Left renal cortex interstitium (tissue), 4 donors: ENCODE measurements at regions not wholly inside any gene's neighbourhood (a gene's known extent, or its start where the extent isn't known, plus 50 kb on each side); places are given as distances from the start of the nearest gene placed in this dataset.
"Not testable (repeated sequence)": the region's sequence is repeated elsewhere in the genome, so short reads cannot be mapped to it uniquely, and the experiment has no call there.

Experiments
- DNase-seq, 4 donors: peaks; one replicate each; pipeline ENCODE4 v3.0.0-alpha.2; 2013; ENCODE audit warnings: low read depth in 4 of 4, low spot score in 2 of 4, missing footprints in 1 of 4

DNA sequence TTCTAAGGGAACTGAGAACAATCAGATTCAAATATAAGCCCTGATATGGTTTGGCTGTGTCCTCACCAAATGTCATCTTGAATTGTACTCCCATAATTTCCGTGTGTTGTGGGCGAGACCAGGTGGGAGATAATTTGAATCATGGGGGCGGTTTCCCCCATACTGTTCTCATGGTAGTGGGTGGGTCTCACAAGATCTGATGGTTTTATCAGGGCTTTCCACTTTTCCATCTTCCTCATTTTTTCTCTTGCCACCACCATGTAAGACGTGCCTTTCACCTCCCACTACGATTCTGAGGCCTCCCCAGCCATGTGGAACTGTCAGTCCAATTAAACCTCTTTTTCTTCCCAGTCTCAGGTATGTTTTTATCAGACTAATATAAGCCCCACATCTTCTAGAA is 217.8 kb downstream of the ACKR3 start:
- DNase-seq = not testable (repeated sequence)

DNA sequence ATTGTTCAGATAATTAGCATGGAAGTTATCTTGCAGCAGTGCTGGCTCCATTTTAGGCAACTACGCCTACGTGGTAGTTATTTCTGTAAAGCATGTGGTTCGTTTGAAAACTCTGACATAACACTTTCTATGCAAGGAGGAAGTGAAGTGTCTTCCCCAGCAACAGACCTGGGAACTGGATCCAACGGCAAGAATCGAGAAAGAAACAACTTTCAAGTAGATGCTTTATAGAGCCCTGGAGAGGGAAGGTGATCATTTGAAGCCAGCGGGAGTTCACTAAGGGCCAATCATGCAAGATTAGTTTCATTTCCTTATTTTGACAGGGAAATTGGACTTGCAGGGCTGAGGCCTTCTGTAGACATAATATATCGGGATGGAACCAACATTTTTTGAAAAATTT is 218.3 kb downstream of the ACKR3 start:
- no peak for DNase-seq

DNA sequence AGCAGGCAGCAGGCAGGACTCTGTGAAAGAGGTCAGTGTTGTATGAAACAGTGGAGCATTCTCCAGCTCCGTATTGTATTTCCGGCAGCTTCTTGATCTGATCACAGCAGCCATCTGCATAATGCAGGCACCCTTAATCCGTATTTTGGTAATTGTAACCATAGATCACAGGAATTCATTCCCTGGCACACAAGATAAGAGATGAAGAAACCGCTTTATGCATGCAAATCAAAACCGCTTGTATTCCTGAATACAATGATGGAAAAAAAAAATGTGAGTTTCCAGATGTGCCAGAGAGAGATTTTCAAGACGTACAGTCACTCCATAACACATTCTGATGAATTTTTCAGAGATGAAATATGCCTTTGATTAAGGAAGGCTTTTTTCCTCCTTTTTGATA is 221.3 kb downstream of the ACKR3 start:
- no peak for DNase-seq

DNA sequence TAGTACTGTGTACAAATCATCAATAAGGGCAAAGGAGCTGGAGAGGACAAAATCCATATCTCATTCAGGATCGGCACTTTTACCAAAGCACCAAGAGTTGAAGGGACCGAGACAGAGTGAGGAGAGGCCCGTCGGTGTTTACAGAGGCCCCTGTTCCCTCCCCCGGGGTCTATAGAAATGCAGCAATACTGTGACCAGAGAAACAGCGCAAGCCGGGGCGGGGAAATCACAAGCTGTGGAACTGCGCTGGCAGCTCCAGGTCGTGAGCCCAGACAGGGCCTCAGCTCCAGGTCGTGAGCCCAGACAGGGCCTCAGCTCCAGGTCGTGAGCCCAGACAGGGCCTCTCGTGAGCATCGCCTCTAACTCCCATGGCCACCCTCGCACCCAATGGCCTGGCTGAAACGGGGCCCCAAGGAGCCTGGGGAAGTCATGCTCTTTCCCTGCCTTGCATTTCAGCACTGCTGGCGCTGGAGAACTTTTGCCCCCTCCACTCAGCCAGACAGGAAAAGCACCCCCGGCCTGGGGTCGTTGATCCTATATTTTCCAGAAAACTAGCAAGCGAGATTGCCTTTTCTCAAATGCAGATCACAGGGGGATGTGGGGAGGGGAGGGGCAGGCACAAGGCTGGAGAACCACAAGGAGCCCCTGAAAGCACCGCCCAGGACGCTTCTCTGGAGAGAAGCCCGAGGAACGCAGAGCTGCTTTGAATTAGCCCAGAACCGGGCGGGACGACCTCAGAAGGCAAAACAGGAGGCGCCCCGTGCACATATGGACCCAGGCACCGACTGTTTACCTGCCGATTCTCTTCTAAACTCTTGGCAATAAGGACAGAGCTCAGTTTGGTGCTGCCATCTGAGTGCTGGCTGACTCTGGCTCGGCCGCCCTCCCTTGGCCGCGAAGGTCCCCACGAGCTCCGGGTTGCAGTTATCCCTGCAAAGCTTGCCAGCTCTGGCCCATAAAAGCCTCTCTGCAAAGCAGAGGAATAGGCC is 223.7 kb downstream of the ACKR3 start:
- DNase-seq = no peak

DNA sequence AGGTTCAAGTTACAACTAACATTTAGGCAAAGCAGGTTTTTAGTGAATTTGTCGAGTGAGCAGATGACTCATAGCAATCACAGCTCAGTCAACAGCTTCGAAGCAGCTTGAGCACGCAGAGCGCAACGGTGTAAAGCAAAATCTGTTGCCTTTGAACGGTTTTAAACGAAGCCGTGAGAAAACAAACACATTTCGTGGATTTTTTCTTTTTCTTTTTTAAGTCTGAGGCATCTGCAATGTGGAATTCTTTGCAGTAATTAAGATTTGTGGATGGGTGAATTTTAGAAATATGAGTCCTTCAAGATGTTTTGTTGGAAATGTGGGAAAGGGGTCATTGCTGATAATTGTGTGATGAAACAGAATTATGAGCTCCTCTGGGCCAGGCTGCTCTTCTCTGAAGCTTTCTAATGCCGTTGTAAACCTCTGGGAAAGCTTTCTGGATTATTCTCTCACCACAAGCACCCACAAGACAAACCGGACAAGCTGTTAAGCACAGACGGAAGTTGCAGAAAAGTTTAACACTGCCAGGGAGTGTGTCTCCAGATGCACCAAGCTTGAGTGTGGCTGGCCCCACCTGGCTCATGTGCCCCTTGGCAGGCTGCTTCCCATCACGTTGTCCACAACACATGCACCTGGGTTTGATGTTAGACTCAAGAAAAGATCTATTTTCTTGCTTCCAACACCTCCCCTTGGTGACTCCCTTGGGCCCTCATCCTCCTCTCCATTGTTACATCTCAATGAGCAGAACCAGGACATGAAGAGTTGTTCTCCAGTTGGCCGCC is 224.7 kb downstream of the ACKR3 start:
- DNase-seq = no peak

DNA sequence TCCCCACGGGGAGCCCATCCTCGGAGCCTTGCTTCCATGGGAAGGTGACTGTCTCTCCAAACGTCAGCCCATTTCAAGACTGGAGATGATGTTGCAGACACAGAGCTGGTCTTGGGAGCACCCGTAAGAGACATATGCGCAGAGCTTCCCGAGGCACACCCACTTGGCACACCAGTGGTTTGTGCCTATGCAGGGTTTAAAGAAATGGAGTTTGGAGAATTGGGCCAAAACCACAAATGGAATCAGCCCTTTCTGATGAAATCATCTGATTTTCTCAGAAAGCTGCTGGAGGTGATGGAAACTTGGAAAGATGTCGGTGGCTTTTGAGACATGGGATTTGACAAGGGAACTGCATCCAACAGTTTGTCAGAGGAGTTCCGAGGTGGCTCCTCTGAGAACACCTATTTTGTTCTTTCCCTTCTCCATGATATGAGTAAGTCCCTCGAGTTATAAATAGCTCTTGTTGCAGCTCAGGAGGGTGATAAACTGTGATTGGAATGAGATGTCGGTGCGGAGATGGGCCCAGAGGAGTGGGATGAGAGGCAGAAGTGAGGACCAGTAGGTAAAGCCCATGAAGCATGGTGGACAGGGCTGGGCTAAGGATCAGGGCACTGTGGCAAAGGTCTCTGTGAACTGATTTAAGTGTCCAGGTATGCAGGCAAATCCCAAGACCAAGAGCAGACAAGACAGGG is 225.7 kb downstream of the ACKR3 start:
- no peak for DNase-seq

DNA sequence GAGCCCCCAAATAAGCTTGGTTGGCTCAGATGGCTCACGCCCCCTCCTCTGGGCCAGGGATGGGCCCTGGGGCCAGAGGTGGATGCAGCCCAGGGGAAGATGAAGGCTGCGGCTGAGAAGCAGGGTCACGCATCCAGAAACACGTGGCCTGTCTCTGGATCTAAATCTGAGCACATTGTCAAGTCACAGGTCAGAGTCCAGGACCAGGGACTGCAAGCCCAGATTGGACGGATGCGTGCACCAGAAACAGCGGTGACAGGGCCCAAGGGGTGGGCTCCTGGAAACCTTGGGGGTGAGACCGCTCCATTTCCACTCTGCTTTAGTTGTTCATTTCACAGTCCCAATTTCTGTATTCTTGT is 226.2 kb downstream of the ACKR3 start:
- DNase-seq = no peak

DNA sequence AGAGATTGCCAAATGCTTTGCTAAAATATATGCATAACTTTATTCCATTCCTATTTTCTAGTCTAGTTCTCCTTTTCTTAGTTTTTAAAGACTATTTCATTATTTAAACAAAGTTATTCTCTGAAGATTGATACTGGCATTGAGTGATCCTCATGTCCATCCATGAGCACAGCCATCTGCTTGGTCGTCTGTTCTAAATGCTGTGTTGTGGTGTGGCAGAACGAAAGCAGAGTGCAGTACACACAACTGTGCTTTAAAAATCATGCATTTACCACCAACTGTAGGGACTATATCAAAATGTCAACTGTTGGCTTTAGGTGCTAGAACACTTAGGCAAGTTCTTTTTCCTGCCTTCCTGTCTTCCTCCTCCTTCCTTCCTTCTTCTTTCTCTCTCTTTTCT is 226.6 kb downstream of the ACKR3 start:
- no peak for DNase-seq

DNA sequence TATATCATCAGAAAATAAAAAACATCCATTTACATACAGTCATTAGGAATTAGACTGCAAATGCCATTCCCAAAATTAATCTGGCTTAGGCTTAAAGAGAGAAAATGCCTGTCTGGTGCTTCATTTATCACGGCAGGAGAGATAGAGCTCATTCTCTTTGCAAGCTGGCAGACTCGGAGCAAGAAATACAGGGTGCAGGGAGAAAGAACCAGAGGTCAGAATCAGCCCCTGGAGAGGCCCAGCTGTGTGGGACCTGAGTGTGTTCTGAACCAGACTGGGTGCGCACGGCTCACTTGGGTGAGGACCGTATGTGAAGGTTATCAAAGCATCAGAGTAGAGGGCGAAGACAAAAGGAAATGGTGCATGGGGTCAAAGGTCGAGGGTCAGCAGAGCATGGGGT is 227.8 kb downstream of the ACKR3 start:
- no peak for DNase-seq

DNA sequence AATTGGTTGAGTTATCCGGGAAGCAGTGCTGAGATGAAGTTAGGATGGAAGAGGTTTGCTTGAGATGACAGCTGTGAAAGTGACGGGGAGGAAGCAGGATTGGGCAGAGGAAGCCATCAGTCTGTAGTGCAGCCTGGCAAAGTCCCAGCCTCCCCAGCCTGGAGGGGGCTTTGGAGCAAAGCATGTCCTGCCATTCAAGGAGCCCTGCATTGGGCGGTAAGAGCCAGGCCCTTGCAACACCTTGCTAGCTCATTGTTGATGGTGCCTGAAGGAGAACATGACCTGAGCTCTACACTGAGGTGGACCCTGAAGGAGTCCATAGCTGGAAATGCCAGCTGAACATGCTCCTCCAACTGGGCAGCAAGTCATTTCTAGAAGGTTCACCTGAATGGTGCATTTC is 228.9 kb downstream of the ACKR3 start:
- DNase-seq = no peak

DNA sequence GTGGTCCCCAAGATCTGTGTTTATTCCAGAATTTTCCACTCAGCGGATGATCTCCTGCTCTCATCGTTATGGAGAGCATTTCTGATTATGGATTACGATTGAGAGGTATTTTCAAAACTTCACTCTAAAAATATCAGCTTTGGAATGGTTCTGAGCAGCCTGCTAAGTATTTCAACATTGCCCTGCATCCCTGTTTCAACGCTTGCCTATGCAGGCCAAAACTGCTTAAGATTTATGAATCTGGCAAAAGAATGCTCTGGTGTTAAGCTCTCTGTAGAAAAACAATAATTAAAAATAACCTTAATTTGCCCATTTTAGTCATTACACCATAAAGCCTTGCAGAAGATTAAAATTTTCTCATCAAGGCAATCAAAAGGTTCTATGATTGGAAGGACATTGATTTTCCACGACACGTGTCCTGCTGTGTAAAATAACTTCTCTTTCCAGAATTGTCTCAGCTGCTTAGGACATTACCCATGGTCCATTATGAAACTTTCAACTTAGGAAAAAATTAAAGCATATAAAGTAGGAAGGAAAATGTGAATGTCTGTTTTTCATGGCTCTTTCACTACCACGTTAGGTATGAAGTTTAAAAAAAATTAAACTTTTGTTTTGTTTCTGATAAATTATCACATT is 229.9 kb downstream of the ACKR3 start:
- DNase-seq = no peak

DNA sequence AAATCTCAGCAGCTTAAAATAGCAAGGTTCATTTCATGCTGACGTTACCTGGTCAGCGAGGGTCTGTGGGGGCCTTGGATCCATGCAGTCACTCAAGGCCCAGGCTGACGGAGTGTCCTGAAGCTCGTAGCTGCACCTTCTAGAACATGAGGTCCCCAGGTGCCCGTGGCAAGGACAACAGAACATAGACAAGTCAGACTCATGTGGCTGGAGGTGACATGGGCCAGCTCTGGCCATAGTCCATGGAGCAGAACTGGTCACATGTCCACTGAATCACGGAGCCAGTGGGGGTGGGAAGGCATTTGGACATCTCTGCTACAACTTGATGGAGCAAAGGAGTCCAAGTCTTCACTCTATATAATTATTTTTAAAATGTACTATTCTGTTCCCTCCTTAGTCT is 233.2 kb downstream of the ACKR3 start:
- no peak for DNase-seq

DNA sequence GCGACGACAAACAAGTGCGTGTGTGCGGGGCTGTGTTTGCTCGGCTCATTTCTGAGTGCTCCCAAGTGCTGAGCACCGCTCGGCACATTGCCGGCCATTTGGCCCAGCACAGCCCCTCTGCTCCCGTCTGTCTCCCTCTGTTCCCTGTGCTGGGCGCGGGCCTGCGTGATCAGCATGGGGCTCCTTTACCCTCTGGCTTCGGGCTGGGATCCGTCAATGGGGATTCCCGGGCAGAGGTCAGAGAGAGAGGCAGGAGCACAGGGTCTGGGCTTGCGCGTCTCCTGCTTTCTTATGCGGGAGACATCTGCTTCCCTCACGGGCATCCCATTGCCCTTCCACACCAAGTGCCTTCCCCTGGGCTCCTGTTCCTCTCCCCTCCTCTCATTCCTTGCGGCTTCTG is 234.0 kb downstream of the ACKR3 start:
- no peak for DNase-seq

DNA sequence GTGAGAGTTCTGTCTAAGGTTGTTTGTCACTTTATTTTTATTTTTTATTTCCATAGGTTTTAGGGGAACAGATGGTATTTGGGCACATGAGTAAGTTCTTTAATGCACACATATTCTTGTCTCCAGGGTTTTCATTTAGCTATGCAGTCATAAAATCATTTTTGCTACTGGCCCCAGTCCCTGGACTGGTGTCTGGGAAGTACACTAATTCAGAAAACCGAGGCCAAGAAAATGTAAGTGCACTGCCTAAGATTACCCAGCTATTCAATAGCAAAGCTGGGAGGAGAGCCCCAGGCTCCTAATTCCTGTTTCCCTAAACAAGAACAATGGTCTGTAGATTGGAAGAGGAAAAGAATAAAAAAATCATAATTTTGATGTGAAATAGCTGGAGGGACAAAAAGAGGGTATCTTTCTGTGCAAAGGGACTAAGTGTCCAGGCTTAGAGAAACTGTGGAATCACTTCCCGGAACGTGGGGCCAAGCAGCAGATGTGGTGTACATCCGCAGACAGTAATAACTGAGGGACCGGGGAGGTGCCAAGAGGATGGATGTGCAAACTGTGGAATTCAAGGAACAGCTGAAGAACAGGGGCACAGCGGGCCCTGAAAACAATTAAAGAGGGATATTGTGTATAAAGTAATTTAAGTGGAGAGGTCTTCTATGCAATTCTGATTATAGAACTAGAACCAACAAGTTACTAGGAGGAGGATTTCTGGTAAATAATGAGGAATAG is 236.3 kb downstream of the ACKR3 start:
- DNase-seq = no peak

DNA sequence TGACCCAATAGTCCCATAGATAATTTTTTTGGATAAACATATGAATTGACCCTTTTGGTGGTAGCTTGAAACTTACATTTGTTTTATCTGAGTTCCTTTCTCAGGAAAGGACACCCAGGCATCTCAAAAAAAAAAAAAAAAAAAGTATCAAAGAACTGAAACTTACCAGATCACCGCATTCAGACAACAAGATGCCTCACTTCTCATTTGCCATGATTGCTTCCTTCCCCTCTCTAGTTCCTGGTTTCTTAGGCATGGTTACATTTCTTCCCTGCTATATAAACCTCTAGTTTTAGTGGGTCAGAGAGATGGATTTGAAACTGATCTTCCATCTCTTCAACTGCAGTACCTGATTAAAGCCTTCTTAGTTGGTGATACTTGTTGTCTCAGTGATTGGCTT is 240.1 kb downstream of the ACKR3 start:
- no peak for DNase-seq

DNA sequence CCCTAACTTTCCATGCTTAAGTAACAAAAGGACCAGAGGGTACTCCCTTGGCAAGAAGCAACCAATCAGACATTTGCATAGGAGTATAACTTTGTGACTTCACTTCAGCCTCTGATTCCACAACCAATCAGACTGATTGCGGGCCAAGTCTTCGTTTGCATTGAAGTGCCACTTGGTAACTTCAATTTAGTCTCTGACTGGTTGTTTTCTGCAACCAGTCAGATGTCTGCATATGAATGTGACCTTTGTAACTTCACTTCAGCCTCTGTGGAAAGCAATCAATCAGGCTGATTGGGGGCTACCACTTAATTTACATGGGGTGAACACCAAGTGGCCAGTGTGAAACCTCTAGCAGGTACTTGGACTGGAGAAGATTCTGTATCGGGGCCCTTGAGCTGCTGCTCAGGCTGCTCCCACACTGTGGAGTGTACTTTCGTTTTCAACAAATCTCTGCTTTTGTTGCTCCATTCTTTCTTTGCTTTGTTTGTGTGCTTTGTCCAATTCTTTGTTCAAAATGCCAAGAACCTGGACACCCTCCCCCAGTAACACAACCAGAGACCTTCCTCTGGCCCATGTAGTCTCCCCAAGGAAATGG is 241.5 kb downstream of the ACKR3 start:
- no peak for DNase-seq

DNA sequence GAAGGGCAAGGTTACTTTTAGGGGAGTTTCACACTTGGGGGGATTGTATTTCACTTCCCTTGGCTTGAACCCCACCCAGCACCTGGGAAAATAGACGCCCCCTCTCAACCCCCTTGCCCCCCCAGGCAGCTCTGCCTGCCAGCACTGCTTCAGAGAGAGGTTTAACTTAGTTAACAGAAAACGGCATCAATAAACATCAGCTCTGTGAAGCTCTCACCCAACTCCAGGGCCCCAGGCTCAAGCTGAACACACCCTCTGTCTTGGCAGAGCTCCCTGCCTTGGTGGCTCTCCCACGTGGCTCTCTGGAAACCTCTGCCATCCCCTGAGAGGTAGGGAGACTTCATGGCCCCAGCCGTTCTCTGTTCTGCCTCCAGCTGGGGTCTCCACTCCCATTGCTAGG is 244.1 kb downstream of the ACKR3 start:
- DNase-seq = no peak

DNA sequence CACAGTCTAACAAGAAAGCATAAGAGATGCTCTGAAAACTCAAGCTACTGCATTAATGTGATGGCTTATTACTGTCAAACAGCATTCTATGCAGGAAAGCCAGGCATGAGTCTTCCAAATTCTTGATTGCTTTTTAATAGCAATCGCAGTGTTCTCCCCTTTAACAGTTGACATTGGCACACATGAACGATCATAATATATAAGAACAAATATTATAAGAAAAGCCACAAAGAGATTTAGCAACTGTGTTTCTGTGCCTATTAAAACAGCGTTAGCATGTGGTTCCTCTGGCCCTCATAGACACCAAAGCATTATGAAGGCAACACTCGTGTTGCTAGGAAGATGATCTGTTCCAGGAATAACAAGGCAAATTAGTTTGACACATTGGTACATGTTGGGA is 245.0 kb downstream of the ACKR3 start:
- DNase-seq = no peak

DNA sequence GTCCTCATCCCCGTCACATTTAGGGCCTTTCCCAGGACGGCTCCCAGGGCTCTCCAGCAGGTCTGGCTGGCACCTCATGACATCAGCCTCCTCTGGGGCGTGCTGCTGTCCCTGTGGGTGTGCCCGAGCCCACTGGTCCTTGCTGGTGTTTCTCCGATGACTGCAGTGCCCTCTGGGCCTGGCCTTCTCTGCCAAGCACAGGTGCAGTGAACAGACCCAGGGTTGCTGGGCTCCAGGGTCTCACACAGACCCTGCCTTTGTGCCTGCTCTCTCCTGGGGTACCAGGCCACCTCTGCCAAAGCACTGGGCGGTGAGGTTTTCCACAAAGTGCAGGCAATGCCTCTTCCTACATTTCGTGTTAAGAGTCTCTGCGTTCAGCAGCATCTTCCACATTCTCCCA is 246.1 kb downstream of the ACKR3 start:
- DNase-seq = no peak
